GM18498 (cell line): ENCODE measurements at regions not wholly inside any gene's neighbourhood (a gene's known extent, or its start where the extent isn't known, plus 50 kb on each side); places are given as distances from the start of the nearest gene placed in this dataset.

Experiments used
- ATAC-seq: cut with Tn5 transposase; IDR thresholded peaks from one replicate; pipeline ENCODE4 v1.9.1; 2021; ENCODE audit warnings: mild to moderate bottlenecking, moderate library complexity; ENCODE audit not compliant: unreplicated experiment

GRCh38 chr6:113423956-113424355 lies 433.2 kb upstream of the MARCKS start:
- ATAC-seq = no peak

DNA sequence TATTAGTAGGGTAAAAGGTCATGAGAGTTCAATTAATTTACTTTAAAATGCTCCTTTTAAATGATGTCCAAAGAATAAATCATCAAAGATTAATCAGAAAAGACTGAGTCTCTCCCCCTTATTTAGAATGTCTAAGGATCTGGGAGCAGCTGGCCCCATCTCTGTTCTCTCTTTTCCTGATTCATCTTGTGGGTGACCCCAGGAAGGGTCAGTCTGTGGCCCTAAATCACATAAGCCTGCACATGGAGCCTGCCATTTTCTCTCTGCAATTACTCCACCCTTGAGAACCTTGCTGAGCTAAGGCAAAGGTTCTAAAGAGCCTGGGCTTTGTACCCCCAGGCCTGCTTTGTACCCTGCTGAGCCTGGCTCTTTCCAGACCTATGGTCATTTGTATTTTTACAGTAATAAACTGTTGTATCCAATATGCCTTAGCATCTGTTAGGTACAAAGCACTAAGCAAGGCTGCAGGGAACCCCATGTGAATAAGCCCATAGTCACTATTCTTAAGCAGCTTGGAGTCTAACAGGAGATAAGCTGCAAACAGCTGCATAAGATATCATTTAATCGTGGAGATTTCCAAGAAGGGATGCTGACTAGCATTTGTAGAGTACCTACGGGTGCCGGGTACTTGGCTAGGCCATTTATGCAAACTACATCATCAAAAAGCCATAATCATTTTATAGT lies 431.0 kb upstream of the MARCKS start:
- no peak for ATAC-seq

- no peak for ATAC-seq
Observed at GRCh38 chr6:113427617-113428016, 429.5 kb upstream of the MARCKS start.

GRCh38 chr6:113428702-113429101 lies 428.4 kb upstream of the MARCKS start:
- ATAC-seq = no peak

GRCh38 chr6:113432521-113433334 lies 424.4 kb upstream of the MARCKS start:
- ATAC-seq = no peak

- ATAC-seq = no peak
Observed at GRCh38 chr6:113433335-113433991, 423.7 kb upstream of the MARCKS start.

- no peak for ATAC-seq
Observed at GRCh38 chr6:113434641-113435040, 422.5 kb upstream of the MARCKS start.

GRCh38 chr6:113437566-113437965 lies 419.6 kb upstream of the MARCKS start:
- ATAC-seq = no peak

GRCh38 chr6:113439866-113440265 lies 417.3 kb upstream of the MARCKS start:
- ATAC-seq = no peak

GRCh38 chr6:113442040-113442439 lies 415.1 kb upstream of the MARCKS start:
- no peak for ATAC-seq

GRCh38 chr6:113445201-113445600 lies 411.9 kb upstream of the MARCKS start:
- no peak for ATAC-seq

- ATAC-seq = no peak
Observed at GRCh38 chr6:113447088-113447831, 409.9 kb upstream of the MARCKS start.

GRCh38 chr6:113449051-113449450 lies 408.1 kb upstream of the MARCKS start:
- no peak for ATAC-seq

DNA sequence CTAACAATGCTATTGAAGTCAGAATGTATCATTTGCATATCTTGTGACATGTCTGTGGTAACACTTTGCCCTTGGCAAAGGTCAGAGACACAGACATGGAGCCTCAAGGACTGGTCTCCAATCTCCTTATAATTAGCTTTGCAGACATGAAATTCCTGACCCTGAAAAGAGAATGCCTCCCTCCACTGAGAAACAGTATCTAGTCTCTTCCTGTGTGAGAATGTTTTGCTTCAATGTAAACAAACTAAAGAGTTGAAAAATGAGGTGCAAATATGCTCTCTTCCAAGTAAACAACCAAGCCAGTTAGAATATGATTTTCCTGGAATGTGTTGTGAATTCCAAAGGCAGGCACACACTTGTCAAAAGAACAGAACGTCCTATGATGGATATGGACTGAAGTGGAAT lies 407.1 kb upstream of the MARCKS start:
- ATAC-seq = no peak

- no peak for ATAC-seq
Observed at GRCh38 chr6:113451049-113451448, 406.1 kb upstream of the MARCKS start.

DNA sequence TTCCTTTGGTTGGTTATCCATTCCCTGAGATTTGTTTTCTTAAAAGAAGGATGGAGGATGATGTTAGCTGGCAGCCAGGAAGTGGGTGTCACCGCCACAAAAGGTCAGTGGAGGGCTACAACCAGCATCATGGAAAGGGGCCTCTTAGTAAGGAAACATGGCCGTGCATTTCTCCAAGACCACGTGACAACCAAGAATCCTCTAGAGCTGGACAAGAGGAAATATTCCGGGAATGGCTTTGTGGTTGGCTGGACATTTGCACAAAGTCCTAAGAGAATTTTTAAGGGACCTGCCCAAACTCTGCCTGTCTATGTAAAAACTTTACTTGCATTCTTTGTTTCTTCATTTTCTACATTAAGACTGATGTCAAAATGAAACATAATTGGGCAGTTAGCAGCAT lies 399.9 kb upstream of the MARCKS start:
- no peak for ATAC-seq

DNA sequence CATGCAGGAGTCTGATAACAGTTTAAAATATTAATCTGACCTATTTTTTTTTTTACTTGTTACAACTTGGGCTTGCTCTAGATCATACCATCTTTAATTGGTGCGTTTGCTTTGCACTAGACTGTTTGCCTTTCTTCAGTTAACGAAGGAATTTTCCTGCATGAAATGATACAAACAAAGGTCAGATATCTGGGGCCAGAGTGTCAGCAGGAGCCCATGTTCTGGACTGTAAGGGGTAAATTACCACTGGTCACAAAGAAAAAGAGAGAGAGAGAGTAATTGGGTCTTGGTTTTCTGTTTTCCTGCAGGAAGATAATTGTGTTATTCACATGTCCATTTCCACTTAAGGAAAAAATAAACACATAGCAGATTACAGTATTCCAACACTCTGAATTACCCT lies 399.4 kb upstream of the MARCKS start:
- no peak for ATAC-seq

- ATAC-seq = no peak
Observed at GRCh38 chr6:113458368-113459010, 398.7 kb upstream of the MARCKS start.

GRCh38 chr6:113461153-113461932 lies 395.8 kb upstream of the MARCKS start:
- ATAC-seq = no peak

DNA sequence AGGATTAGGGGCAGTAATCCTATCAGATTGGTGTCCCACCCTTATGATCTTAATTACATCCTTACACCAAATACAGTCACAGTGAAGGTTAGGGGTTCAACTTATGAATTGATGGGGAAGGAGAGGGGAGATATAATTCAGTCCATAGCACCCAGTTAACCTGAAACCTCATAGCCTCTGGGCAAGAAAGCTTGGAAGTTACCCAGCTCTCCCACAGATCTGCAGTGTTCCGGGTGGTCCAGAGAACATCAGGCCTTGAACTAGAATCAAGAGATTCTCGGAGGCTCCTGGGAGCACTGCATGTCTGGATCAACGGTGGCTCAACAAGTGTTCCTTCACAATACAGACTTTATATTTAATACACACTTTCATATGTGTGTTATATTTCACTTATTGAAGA lies 392.6 kb upstream of the MARCKS start:
- ATAC-seq = no peak
